ENCODE measurements at regions not wholly inside any gene's neighbourhood (a gene's known extent, or its start where the extent isn't known, plus 50 kb on each side); places are given as distances from the start of the nearest gene placed in this dataset.

DNA sequence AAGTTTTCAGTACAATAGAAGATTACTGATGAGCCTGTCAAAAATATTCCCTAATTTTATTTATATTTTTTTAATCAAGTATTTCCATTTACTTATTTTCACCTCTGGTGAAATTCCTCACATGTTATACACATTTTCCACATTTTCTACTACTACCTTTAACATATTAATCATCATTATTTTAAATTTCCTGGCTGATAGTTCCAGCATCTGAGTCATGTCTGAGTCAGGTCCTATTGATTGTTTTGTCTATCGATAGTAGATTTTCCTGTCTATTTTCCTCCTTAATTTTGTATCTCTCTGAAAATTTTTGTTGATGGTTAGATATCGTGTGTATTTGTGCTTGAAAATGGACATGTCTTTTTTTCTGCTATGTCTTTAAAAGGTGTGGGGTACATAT is 211.8 kb upstream of the DSEL start:
- 93% methylated on average over 2 of the region's 2 CpGs for WGBS
- no peak overlapping the region for H3K4me3 ChIP-seq (ENCODE audit: low read depth, low read length)
- H3K27ac ChIP-seq (ENCODE audit: low read depth): no peak overlapping the region
- no peaks in the 10 kb centered on the region for H3K36me3 ChIP-seq (ENCODE audit: insufficient read depth)
- no peak for DNase-seq (ENCODE audit: extremely low spot score)
- no peaks in the 10 kb centered on the region for H3K4me1 ChIP-seq (ENCODE audit: insufficient read depth)

GRCh38 chr18:67726882-67727281 is 210.4 kb upstream of the DSEL start:
- Histone ChIP-seq H3K4me3 (ENCODE audit: low read depth, low read length) (no peak overlapping the region), H3K36me3 (ENCODE audit: insufficient read depth) (no peaks in the 10 kb centered on the region), H3K4me1 (ENCODE audit: insufficient read depth) (no peaks in the 10 kb centered on the region), H3K27ac (ENCODE audit: low read depth) (no peak overlapping the region)
- no peak for DNase-seq (ENCODE audit: extremely low spot score)
- 35% methylated on average over 2 of the region's 2 CpGs for WGBS

DNA sequence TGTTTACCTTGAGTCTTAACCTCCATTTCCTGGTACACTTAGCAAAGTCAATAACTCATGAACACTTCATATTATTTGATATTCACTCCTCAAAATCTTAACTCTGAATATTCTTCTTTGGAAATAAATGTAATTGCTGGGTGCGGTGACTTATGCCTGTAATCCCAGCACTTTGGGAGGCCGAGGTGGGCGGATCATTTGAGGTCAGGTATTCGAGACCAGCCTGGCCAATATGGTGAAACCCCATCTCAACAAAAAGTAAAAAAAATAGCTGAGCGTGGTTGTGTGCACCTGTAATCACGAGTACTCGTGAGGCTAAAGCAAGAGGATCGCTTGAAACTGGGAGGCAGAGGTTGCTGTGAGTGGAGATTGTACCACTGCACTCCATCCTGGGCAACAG is 201.3 kb upstream of the DSEL start:
- 79% methylated on average over 8 of the region's 8 CpGs for WGBS
- no peak for DNase-seq (ENCODE audit: extremely low spot score)

DNA sequence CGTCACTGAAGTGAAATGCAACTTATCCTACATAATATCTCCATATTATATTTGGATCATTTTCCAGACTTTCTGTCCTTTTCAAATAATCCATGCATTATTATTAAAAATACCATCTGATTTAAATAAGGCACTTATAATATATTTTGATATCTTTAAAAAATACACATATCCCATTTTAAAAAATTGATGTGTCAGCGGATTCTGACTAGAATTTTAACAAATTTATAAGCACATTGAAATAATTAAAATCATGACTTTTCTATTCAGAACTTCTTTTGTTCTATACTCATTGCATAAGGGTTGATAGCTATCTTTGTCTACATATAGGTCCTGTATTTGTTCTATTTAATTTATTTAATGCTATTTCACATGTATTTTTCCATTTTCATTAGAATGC is 199.0 kb upstream of the DSEL start:
- H3K27ac ChIP-seq (ENCODE audit: low read depth): no peak overlapping the region
- H3K4me1 ChIP-seq (ENCODE audit: insufficient read depth): no peaks in the 10 kb centered on the region
- no peak for DNase-seq (ENCODE audit: extremely low spot score)
- WGBS: 87% methylated on average over 2 of the region's 2 CpGs
- no peaks in the 10 kb centered on the region for H3K36me3 ChIP-seq (ENCODE audit: insufficient read depth)
- H3K4me3 ChIP-seq (ENCODE audit: low read depth, low read length): no peak overlapping the region

More for the DNA sequence above, 201.3 kb upstream of the DSEL start:
- no peak overlapping the region for H3K4me3 ChIP-seq (ENCODE audit: low read depth, low read length)
- no peak overlapping the region for H3K27ac ChIP-seq (ENCODE audit: low read depth)
- H3K4me1 ChIP-seq (ENCODE audit: insufficient read depth): no peaks in the 10 kb centered on the region
- no peaks in the 10 kb centered on the region for H3K36me3 ChIP-seq (ENCODE audit: insufficient read depth)

DNA sequence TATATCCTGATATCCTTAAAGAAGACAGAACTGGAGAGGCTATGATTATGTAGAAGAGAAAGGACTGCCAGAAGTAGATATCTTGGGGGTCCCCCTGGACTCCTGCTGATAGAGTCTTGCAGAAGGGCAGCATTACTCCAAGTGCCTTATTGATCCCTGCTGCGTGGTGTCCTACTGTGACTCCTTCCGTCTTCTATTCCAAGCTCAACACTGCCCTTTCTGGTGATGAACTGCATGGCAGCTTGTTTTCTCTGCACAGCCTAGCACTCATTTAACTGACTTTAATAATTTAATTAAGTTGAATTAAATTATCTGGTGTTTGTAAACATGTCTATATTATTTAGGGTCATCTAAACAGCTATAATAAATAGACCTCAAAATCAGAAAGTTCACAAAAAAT is 194.1 kb upstream of the DSEL start:
- Histone ChIP-seq H3K27ac (ENCODE audit: low read depth) (no peak overlapping the region), H3K36me3 (ENCODE audit: insufficient read depth) (no peaks in the 10 kb centered on the region), H3K4me3 (ENCODE audit: low read depth, low read length) (no peak overlapping the region), H3K4me1 (ENCODE audit: insufficient read depth) (no peaks in the 10 kb centered on the region)
- DNase-seq (ENCODE audit: extremely low spot score): no peak
- 66% methylated on average over 2 of the region's 2 CpGs for WGBS

DNA sequence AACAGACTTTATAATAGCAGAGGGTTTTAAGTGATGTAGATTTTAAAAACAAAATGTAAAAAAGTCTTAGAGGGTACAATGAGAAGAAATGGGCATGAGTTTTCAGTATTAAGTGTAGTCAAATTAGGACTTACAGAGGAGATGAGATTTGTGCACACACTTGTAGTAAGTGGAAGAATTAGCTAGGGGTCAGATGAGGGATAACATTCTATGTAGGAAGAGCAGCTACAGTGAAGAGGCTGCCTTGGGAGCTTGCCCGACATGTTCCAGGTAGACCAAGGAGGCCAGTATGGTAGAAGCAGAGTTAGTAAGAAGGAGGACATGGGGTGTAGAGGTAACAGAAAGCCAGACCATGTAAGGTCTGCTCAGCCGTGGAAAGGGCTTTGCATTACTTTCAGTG is 189.2 kb upstream of the DSEL start:
- no peaks in the 10 kb centered on the region for H3K36me3 ChIP-seq (ENCODE audit: insufficient read depth)
- H3K4me3 ChIP-seq (ENCODE audit: low read depth, low read length): no peak overlapping the region
- no peak overlapping the region for H3K27ac ChIP-seq (ENCODE audit: low read depth)
- DNase-seq (ENCODE audit: extremely low spot score): no peak
- no peaks in the 10 kb centered on the region for H3K4me1 ChIP-seq (ENCODE audit: insufficient read depth)
- 82% methylated on average over 2 of the region's 2 CpGs for WGBS

- Histone ChIP-seq H3K27ac (ENCODE audit: low read depth) (no peak overlapping the region), H3K4me3 (ENCODE audit: low read depth, low read length) (no peak overlapping the region), H3K36me3 (ENCODE audit: insufficient read depth) (no peaks in the 10 kb centered on the region), H3K4me1 (ENCODE audit: insufficient read depth) (no peaks in the 10 kb centered on the region)
- WGBS: 92% methylated on average over 1 of the region's 1 CpG
- DNase-seq (ENCODE audit: extremely low spot score): no peak
These were observed 179.2 kb upstream of the DSEL start for GRCh38 chr18:67695684-67696083.

- Histone ChIP-seq H3K36me3 (ENCODE audit: insufficient read depth) (no peaks in the 10 kb centered on the region), H3K27ac (ENCODE audit: low read depth) (no peak overlapping the region), H3K4me1 (ENCODE audit: insufficient read depth) (no peaks in the 10 kb centered on the region), H3K4me3 (ENCODE audit: low read depth, low read length) (no peak overlapping the region)
- no peak for DNase-seq (ENCODE audit: extremely low spot score)
- 84% methylated on average over 2 of the region's 2 CpGs for WGBS
These were observed 178.3 kb upstream of the DSEL start for GRCh38 chr18:67694787-67695186.

- Histone ChIP-seq H3K4me3 (ENCODE audit: low read depth, low read length) (no peak overlapping the region), H3K36me3 (ENCODE audit: insufficient read depth) (no peaks in the 10 kb centered on the region), H3K27ac (ENCODE audit: low read depth) (no peak overlapping the region), H3K4me1 (ENCODE audit: insufficient read depth) (no peaks in the 10 kb centered on the region)
- 78% methylated on average over 4 of the region's 4 CpGs for WGBS
- DNase-seq (ENCODE audit: extremely low spot score): no peak
These were observed 176.3 kb upstream of the DSEL start for GRCh38 chr18:67692811-67693210.

DNA sequence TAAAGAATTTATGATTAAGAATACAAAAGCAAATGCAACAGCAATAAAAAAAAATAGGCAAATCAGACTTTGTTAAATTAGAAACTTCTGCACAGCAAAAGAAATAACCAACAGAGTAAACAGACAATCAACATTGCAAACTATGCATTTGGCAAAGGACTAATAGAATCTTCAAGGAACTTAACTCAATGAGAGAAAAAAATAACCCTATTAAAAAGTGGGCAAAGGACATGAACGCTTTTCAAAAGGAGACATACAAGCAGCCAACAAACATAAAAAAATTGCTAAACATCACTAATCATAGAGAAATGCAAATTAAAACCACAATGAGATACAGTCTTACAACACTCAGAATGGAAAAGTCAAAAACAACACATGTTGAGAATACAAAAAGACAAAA is 166.0 kb upstream of the DSEL start:
- H3K4me3 ChIP-seq (ENCODE audit: low read depth, low read length): no peak overlapping the region
- DNase-seq (ENCODE audit: extremely low spot score): no peak
- WGBS: 84% methylated on average over 1 of the region's 1 CpG
- H3K4me1 ChIP-seq (ENCODE audit: insufficient read depth): no peaks in the 10 kb centered on the region
- no peak overlapping the region for H3K27ac ChIP-seq (ENCODE audit: low read depth)
- H3K36me3 ChIP-seq (ENCODE audit: insufficient read depth): no peaks in the 10 kb centered on the region

- no peak for DNase-seq (ENCODE audit: extremely low spot score)
- Histone ChIP-seq H3K4me3 (ENCODE audit: low read depth, low read length) (no peak overlapping the region), H3K4me1 (ENCODE audit: insufficient read depth) (no peaks in the 10 kb centered on the region), H3K27ac (ENCODE audit: low read depth) (no peak overlapping the region), H3K36me3 (ENCODE audit: insufficient read depth) (no peaks in the 10 kb centered on the region)
- WGBS: 92% methylated on average over 3 of the region's 3 CpGs
These were observed 161.0 kb upstream of the DSEL start for GRCh38 chr18:67677489-67677888.

GRCh38 chr18:67672716-67673115 is 156.2 kb upstream of the DSEL start:
- Histone ChIP-seq H3K27ac (ENCODE audit: low read depth) (no peak overlapping the region), H3K4me3 (ENCODE audit: low read depth, low read length) (no peak overlapping the region), H3K36me3 (ENCODE audit: insufficient read depth) (no peaks in the 10 kb centered on the region), H3K4me1 (ENCODE audit: insufficient read depth) (no peaks in the 10 kb centered on the region)
- DNase-seq (ENCODE audit: extremely low spot score): no peak
- WGBS: 67% methylated on average over 5 of the region's 5 CpGs

- no peak overlapping the region for H3K4me3 ChIP-seq (ENCODE audit: low read depth, low read length)
- no peaks in the 10 kb centered on the region for H3K4me1 ChIP-seq (ENCODE audit: insufficient read depth)
- no peak overlapping the region for H3K27ac ChIP-seq (ENCODE audit: low read depth)
- DNase-seq (ENCODE audit: extremely low spot score): no peak
- no peaks in the 10 kb centered on the region for H3K36me3 ChIP-seq (ENCODE audit: insufficient read depth)
- WGBS: 76% methylated on average over 2 of the region's 2 CpGs
These were observed 155.6 kb upstream of the DSEL start for GRCh38 chr18:67672155-67672554.

- Histone ChIP-seq H3K36me3 (ENCODE audit: insufficient read depth) (no peaks in the 10 kb centered on the region), H3K4me1 (ENCODE audit: insufficient read depth) (no peaks in the 10 kb centered on the region), H3K4me3 (ENCODE audit: low read depth, low read length) (no peak overlapping the region), H3K27ac (ENCODE audit: low read depth) (no peak overlapping the region)
- WGBS: 53% methylated on average over 2 of the region's 2 CpGs
- DNase-seq (ENCODE audit: extremely low spot score): no peak
These were observed 153.6 kb upstream of the DSEL start for GRCh38 chr18:67670024-67670543.

DNA sequence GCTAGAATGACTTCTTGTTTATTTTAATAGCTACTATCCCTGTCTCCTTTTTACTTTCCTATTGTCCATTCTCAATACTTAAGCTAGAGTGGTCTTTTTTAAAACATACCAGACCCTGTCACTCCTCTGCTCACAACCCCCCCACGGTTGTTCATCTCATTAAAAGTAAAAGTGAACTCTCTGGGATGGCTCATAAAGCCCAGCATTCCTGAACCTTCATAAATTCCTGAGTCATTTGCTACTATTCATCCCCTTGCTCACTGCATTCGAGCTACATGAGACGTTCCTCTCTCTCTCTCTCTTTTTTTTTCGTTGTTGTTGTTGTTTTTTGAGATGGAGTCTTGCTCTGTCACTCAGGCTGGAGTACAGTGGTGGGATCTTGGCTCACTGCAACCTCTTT is 148.7 kb upstream of the DSEL start:
- DNase-seq (ENCODE audit: extremely low spot score): no peak
- 51% methylated on average over 4 of the region's 4 CpGs for WGBS
- no peak overlapping the region for H3K4me3 ChIP-seq (ENCODE audit: low read depth, low read length)
- H3K36me3 ChIP-seq (ENCODE audit: insufficient read depth): no peaks in the 10 kb centered on the region
- no peaks in the 10 kb centered on the region for H3K4me1 ChIP-seq (ENCODE audit: insufficient read depth)
- no peak overlapping the region for H3K27ac ChIP-seq (ENCODE audit: low read depth)

Data from urinary bladder (tissue), 3 donors.